Uterus (tissue), 2 donors: ENCODE measurements at regions not wholly inside any gene's neighbourhood (a gene's known extent, or its start where the extent isn't known, plus 50 kb on each side); places are given as distances from the start of the nearest gene placed in this dataset.

Experiments used
- CTCF ChIP-seq, 4 experiments: fragments of 200-600 bp in 2 of 4; fragments of 450-650 bp in 2 of 4; sonication (generic) in 2 of 4; IDR thresholded peaks; one replicate each; pipeline ENCODE4 v1.5.1; 2016 to 2019; ENCODE audit warnings: antibody characterized with exemption in 4 of 4, mild to moderate bottlenecking in 2 of 4, moderate library complexity in 1 of 4
- POLR2A ChIP-seq, 2 donors: fragments of 450-650 bp; IDR thresholded peaks; one replicate each; pipeline ENCODE4 v1.6.1; 2016; ENCODE audit warnings: antibody characterized with exemption in 2 of 2, mild to moderate bottlenecking in 1 of 2, moderate library complexity in 1 of 2

- TF ChIP-seq POLR2A (IDR thresholded peaks at IDR 0.05) (no peak), CTCF (IDR thresholded peaks at IDR 0.05) (no peak)
Measured at GRCh38 chr3:118527514-118528044, 507.1 kb downstream of the IGSF11 start.
